Trophoblast cell (in vitro differentiated cells and primary cell): ENCODE measurements at regions not wholly inside any gene's neighbourhood (a gene's known extent, or its start where the extent isn't known, plus 50 kb on each side); places are given as distances from the start of the nearest gene placed in this dataset.

Source experiments
- DNase-seq, 2 donors: peaks; one replicate each; pipeline ENCODE4 v3.0.0-alpha.2; 2016
- H2AFZ ChIP-seq: 2 replicates; pipeline ENCODE4 v1.6.1; 2013; ENCODE audit warnings: low read length, moderate library complexity, mild to moderate bottlenecking; ENCODE audit not compliant: insufficient read depth, poor library complexity
- H2AK5ac ChIP-seq: 2 replicates; pipeline ENCODE4 v1.6.1; 2013; ENCODE audit warnings: mild to moderate bottlenecking, low read length
- H2BK120ac ChIP-seq: 2 replicates; pipeline ENCODE4 v1.6.1; 2013; ENCODE audit warnings: low read length, mild to moderate bottlenecking, moderate library complexity; ENCODE audit not compliant: insufficient read depth, poor library complexity
- H2BK12ac ChIP-seq: 2 replicates; pipeline ENCODE4 v1.6.1; 2013; ENCODE audit warnings: mild to moderate bottlenecking, low read length, moderate library complexity
- H2BK5ac ChIP-seq: 2 replicates; pipeline ENCODE4 v1.6.1; 2013; ENCODE audit warnings: low read length, low read depth, moderate library complexity, mild to moderate bottlenecking; ENCODE audit not compliant: poor library complexity
- H3K14ac ChIP-seq: 2 replicates; pipeline ENCODE4 v1.6.1; 2013; ENCODE audit warnings: mild to moderate bottlenecking, low read length
- H3K18ac ChIP-seq: 2 replicates; pipeline ENCODE4 v1.6.1; 2013; ENCODE audit warnings: mild to moderate bottlenecking, low read length
- H3K23ac ChIP-seq: 2 replicates; pipeline ENCODE4 v1.6.1; 2013; ENCODE audit warnings: low read length
- H3K27ac ChIP-seq: 2 replicates; pipeline ENCODE4 v1.5.1; 2013; ENCODE audit warnings: low read depth, mild to moderate bottlenecking, inconsistent platforms, low read length, moderate library complexity
- H3K27me3 ChIP-seq: 2 replicates; pipeline ENCODE4 v1.6.1; 2013; ENCODE audit warnings: inconsistent platforms, mild to moderate bottlenecking, low read length, moderate library complexity; ENCODE audit not compliant: insufficient read depth
- H3K36me3 ChIP-seq, 2 experiments: 1 replicate in 1 of 2; 2 replicates in 1 of 2; pipeline ENCODE4 v1.6.1; 2013; ENCODE audit warnings: low read length in 2 of 2, mild to moderate bottlenecking in 2 of 2, moderate library complexity in 1 of 2; ENCODE audit not compliant: insufficient read depth in 2 of 2, control insufficient read depth in 1 of 2
- H3K4ac ChIP-seq: 2 replicates; pipeline ENCODE4 v1.6.1; 2013; ENCODE audit warnings: low read depth, mild to moderate bottlenecking, low read length, moderate library complexity
- H3K4me1 ChIP-seq, 2 experiments: 1 replicate in 1 of 2; 2 replicates in 1 of 2; pipeline ENCODE4 v1.6.1; 2013; ENCODE audit warnings: low read length in 2 of 2, mild to moderate bottlenecking in 2 of 2, moderate library complexity in 1 of 2; ENCODE audit not compliant: insufficient read depth in 2 of 2, control insufficient read depth in 1 of 2
- H3K4me2 ChIP-seq: 2 replicates; pipeline ENCODE4 v1.6.1; 2013; ENCODE audit warnings: inconsistent platforms, mild to moderate bottlenecking, low read length, moderate library complexity
- H3K4me3 ChIP-seq: 2 replicates; pipeline ENCODE4 v1.5.1; 2013; ENCODE audit warnings: mild to moderate bottlenecking, low read depth, low read length, inconsistent platforms
- H3K79me1 ChIP-seq: one replicate; pipeline ENCODE4 v1.6.1; 2013; ENCODE audit warnings: low read length
- H3K79me2 ChIP-seq: 2 replicates; pipeline ENCODE4 v1.6.1; 2013; ENCODE audit warnings: low read length, mild to moderate bottlenecking; ENCODE audit not compliant: control insufficient read depth, insufficient read depth, poor library complexity
- H3K9ac ChIP-seq: 2 replicates; pipeline ENCODE4 v1.6.1; 2013; ENCODE audit warnings: mild to moderate bottlenecking, low read length
- H3K9me3 ChIP-seq: 2 replicates; pipeline ENCODE4 v1.6.1; 2013; ENCODE audit warnings: low read depth, mild to moderate bottlenecking, control low read depth, inconsistent platforms, low read length; ENCODE audit not compliant: insufficient read depth
- H4K12ac ChIP-seq: 2 replicates; pipeline ENCODE4 v1.6.1; 2013; ENCODE audit warnings: low read depth, mild to moderate bottlenecking, low read length, moderate library complexity
- H4K8ac ChIP-seq: 2 replicates; pipeline ENCODE4 v1.6.1; 2013; ENCODE audit warnings: low read depth, mild to moderate bottlenecking, low read length, moderate library complexity
- H4K91ac ChIP-seq: one replicate; pipeline ENCODE4 v1.6.1; 2013; ENCODE audit warnings: low read depth, mild to moderate bottlenecking, low read length, moderate library complexity
- WGBS: extraction: QIAGEN DNeasy Blood & Tissue Kit; methylation state at CpG from one replicate; pipeline ENCODE4 v1.1.7; 2013; ENCODE audit warnings: missing lambda C conversion rate; ENCODE audit not compliant: insufficient read length, insufficient coverage; ENCODE audit errors: extremely low coverage; 5-methylcytosine and 5-hydroxymethylcytosine counted together

DNA sequence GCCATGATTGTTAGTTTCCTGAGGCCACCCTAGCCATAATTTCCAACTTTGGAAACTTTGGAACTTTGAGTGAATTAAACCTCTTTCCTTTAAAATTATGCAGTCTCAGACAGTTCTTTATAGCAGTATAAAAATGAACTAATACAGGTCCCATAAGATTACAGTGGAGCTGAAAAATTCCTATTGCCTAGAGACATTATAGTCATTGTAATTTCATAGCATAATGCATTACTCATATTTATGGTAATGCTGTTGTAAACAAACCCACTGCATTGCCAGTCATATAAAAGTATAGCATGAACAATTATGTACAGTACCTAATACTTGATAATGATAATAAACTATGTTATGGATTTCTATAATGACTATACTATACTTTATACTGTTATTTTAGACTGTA lies 88.0 kb upstream of the TMEM229A start:
- Histone ChIP-seq H4K91ac (no peak overlapping the region), H2BK120ac (no peak overlapping the region), H3K23ac (no peak overlapping the region), H2BK12ac (no peak overlapping the region), H2AFZ (no peak overlapping the region), H3K4me2 (no peak overlapping the region), H3K4ac (no peak overlapping the region), H3K4me3 (no peak overlapping the region), H3K79me2 (no peaks in the 10 kb centered on the region), H3K4me1 (no peaks in the 10 kb centered on the region), H3K18ac (no peak overlapping the region), H3K27me3 (no peaks in the 10 kb centered on the region), H3K36me3 (no peaks in the 10 kb centered on the region), H2AK5ac (no peak overlapping the region), H3K9me3 (peaks cover 2% of the 10 kb centered on the region), H4K8ac (no peak overlapping the region), H3K9ac (no peak overlapping the region), H2BK5ac (no peak overlapping the region), H3K14ac (no peak overlapping the region), H4K12ac (no peak overlapping the region), H3K79me1 (no peaks in the 10 kb centered on the region), H3K27ac (no peak overlapping the region)
- DNase-seq, result no peak

- Histone ChIP-seq H3K79me2 (no peaks in the 10 kb centered on the region), H3K4ac (no peak overlapping the region), H3K23ac (no peak overlapping the region), H3K4me3 (no peak overlapping the region), H3K27ac (no peak overlapping the region), H4K91ac (no peak overlapping the region), H3K27me3 (no peaks in the 10 kb centered on the region), H2BK120ac (no peak overlapping the region), H3K9ac (no peak overlapping the region), H3K36me3 (no peaks in the 10 kb centered on the region), H2AK5ac (no peak overlapping the region), H3K18ac (no peak overlapping the region), H3K9me3 (no peaks in the 10 kb centered on the region), H3K4me1 (no peaks in the 10 kb centered on the region), H2BK12ac (no peak overlapping the region), H2AFZ (no peak overlapping the region), H2BK5ac (no peak overlapping the region), H3K14ac (no peak overlapping the region), H4K8ac (no peak overlapping the region), H3K4me2 (no peak overlapping the region), H4K12ac (no peak overlapping the region), H3K79me1 (no peaks in the 10 kb centered on the region)
- no CpG with 5 or more reads among the region's 1 CpG for WGBS
- no peak for DNase-seq
Measured at GRCh38 chr7:124113045-124113444, 80.2 kb upstream of the TMEM229A start.

- Histone ChIP-seq H2AK5ac (no peak overlapping the region), H3K9ac (no peak overlapping the region), H3K27me3 (no peaks in the 10 kb centered on the region), H3K23ac (no peak overlapping the region), H3K4me2 (no peak overlapping the region), H3K79me1 (no peaks in the 10 kb centered on the region), H3K18ac (no peak overlapping the region), H3K4ac (no peak overlapping the region), H3K27ac (no peak overlapping the region), H2BK120ac (no peak overlapping the region), H2AFZ (no peak overlapping the region), H4K12ac (no peak overlapping the region), H3K4me1 (no peaks in the 10 kb centered on the region), H3K79me2 (no peaks in the 10 kb centered on the region), H4K91ac (no peak overlapping the region), H2BK12ac (no peak overlapping the region), H3K9me3 (no peaks in the 10 kb centered on the region), H3K4me3 (no peak overlapping the region), H2BK5ac (no peak overlapping the region), H4K8ac (no peak overlapping the region), H3K36me3 (no peaks in the 10 kb centered on the region), H3K14ac (no peak overlapping the region)
- no CpG with 5 or more reads among the region's 2 CpGs for WGBS
- no peak for DNase-seq
Measured at GRCh38 chr7:124106575-124106974, 73.7 kb upstream of the TMEM229A start.

GRCh38 chr7:124101173-124101768 lies 68.4 kb upstream of the TMEM229A start:
- Histone ChIP-seq H3K4ac (no peak overlapping the region), H2AK5ac (no peak overlapping the region), H3K79me2 (no peaks in the 10 kb centered on the region), H2BK12ac (no peak overlapping the region), H4K12ac (no peak overlapping the region), H2AFZ (no peak overlapping the region), H4K91ac (no peak overlapping the region), H3K9ac (no peak overlapping the region), H2BK120ac (no peak overlapping the region), H3K14ac (no peak overlapping the region), H3K79me1 (no peaks in the 10 kb centered on the region), H3K4me3 (no peak overlapping the region), H3K36me3 (no peaks in the 10 kb centered on the region), H3K18ac (no peak overlapping the region), H3K4me2 (no peak overlapping the region), H3K9me3 (no peaks in the 10 kb centered on the region), H4K8ac (no peak overlapping the region), H3K27ac (no peak overlapping the region), H3K4me1 (no peaks in the 10 kb centered on the region), H3K27me3 (no peaks in the 10 kb centered on the region), H2BK5ac (no peak overlapping the region), H3K23ac (no peak overlapping the region)
- DNase-seq, result peak; percentile 6 to 66
- no CpG with 5 or more reads among the region's 5 CpGs for WGBS
